ENCODE measurements at regions not wholly inside any gene's neighbourhood (a gene's known extent, or its start where the extent isn't known, plus 50 kb on each side); places are given as distances from the start of the nearest gene placed in this dataset.

GRCh38 chr2:499726-500125 lies 177.5 kb downstream of the TMEM18 start:
- Mint-ChIP-seq H3K27ac (no peak overlapping the region), H3K27me3 (peaks cover 60% of the 10 kb centered on the region), H3K4me3 (no peak overlapping the region), H3K36me3 (ENCODE audit: low read depth) (no peaks in the 10 kb centered on the region), H3K4me1 (peaks cover 3% of the 10 kb centered on the region)
- ATAC-seq = no peak
- no peaks in the 10 kb centered on the region for H3K9me3 ChIP-seq (ENCODE audit: control insufficient read depth, low read length, poor library complexity, severe bottlenecking)
- no peak for DNase-seq

- H3K4me1 Mint-ChIP-seq = peaks cover 3% of the 10 kb centered on the region
- no peaks in the 10 kb centered on the region for H3K36me3 Mint-ChIP-seq (ENCODE audit: low read depth)
- no peak for ATAC-seq
- peaks cover 58% of the 10 kb centered on the region for H3K27me3 Mint-ChIP-seq
- DNase-seq = no peak
- H3K4me3 Mint-ChIP-seq = no peak overlapping the region
- H3K27ac Mint-ChIP-seq = no peak overlapping the region
- H3K9me3 ChIP-seq (ENCODE audit: control insufficient read depth, low read length, poor library complexity, severe bottlenecking) = no peaks in the 10 kb centered on the region
Observed at GRCh38 chr2:498493-499178, 178.6 kb downstream of the TMEM18 start.

GRCh38 chr2:497770-498492 lies 179.3 kb downstream of the TMEM18 start:
- Mint-ChIP-seq H3K36me3 (ENCODE audit: low read depth) (no peaks in the 10 kb centered on the region), H3K27me3 (peaks cover 54% of the 10 kb centered on the region), H3K4me3 (no peak overlapping the region), H3K27ac (no peak overlapping the region), H3K4me1 (peaks cover 3% of the 10 kb centered on the region)
- H3K9me3 ChIP-seq (ENCODE audit: control insufficient read depth, low read length, poor library complexity, severe bottlenecking) = no peaks in the 10 kb centered on the region
- no peak for ATAC-seq
- DNase-seq = no peak

GRCh38 chr2:496729-497128 lies 180.5 kb downstream of the TMEM18 start:
- Mint-ChIP-seq H3K36me3 (ENCODE audit: low read depth) (peaks cover 2% of the 10 kb centered on the region), H3K4me3 (no peak overlapping the region), H3K27ac (no peak overlapping the region), H3K27me3 (peaks cover 54% of the 10 kb centered on the region), H3K4me1 (peaks cover 3% of the 10 kb centered on the region)
- DNase-seq (no peak), ATAC-seq (no peak)
- H3K9me3 ChIP-seq (ENCODE audit: control insufficient read depth, low read length, poor library complexity, severe bottlenecking) = no peaks in the 10 kb centered on the region

- no peaks in the 10 kb centered on the region for H3K9me3 ChIP-seq (ENCODE audit: control insufficient read depth, low read length, poor library complexity, severe bottlenecking)
- Mint-ChIP-seq H3K27me3 (peaks cover 48% of the 10 kb centered on the region), H3K4me1 (peaks cover 5% of the 10 kb centered on the region), H3K36me3 (ENCODE audit: low read depth) (peaks cover 2% of the 10 kb centered on the region), H3K27ac (no peak overlapping the region), H3K4me3 (no peak overlapping the region)
- DNase-seq = no peak
- no peak for ATAC-seq
Observed at GRCh38 chr2:495745-496275, 181.4 kb downstream of the TMEM18 start.

- H3K36me3 Mint-ChIP-seq (ENCODE audit: low read depth) = peaks cover 2% of the 10 kb centered on the region
- H3K4me3 Mint-ChIP-seq = no peak overlapping the region
- no peak overlapping the region for H3K27ac Mint-ChIP-seq
- DNase-seq (no peak), ATAC-seq (no peak)
- H3K27me3 Mint-ChIP-seq = peaks cover 53% of the 10 kb centered on the region
- peaks cover 5% of the 10 kb centered on the region for H3K4me1 Mint-ChIP-seq
- no peaks in the 10 kb centered on the region for H3K9me3 ChIP-seq (ENCODE audit: control insufficient read depth, low read length, poor library complexity, severe bottlenecking)
Observed at GRCh38 chr2:494853-495252, 182.4 kb downstream of the TMEM18 start.

GRCh38 chr2:493228-493627 lies 184.0 kb downstream of the TMEM18 start:
- ATAC-seq = no peak
- Mint-ChIP-seq H3K4me3 (no peak overlapping the region), H3K27ac (no peak overlapping the region), H3K4me1 (peaks cover 7% of the 10 kb centered on the region), H3K36me3 (ENCODE audit: low read depth) (peaks cover 2% of the 10 kb centered on the region), H3K27me3 (peaks cover 48% of the 10 kb centered on the region)
- H3K9me3 ChIP-seq (ENCODE audit: control insufficient read depth, low read length, poor library complexity, severe bottlenecking) = no peaks in the 10 kb centered on the region
- DNase-seq = no peak

- Mint-ChIP-seq H3K4me3 (no peak overlapping the region), H3K27ac (no peak overlapping the region), H3K36me3 (ENCODE audit: low read depth) (peaks cover 2% of the 10 kb centered on the region), H3K4me1 (peaks cover 4% of the 10 kb centered on the region), H3K27me3 (peaks cover 41% of the 10 kb centered on the region)
- DNase-seq = no peak
- ATAC-seq = no peak
- H3K9me3 ChIP-seq (ENCODE audit: control insufficient read depth, low read length, poor library complexity, severe bottlenecking) = no peaks in the 10 kb centered on the region
Observed at GRCh38 chr2:492178-492577, 185.0 kb downstream of the TMEM18 start.

- H3K27me3 Mint-ChIP-seq = peaks cover 36% of the 10 kb centered on the region
- no peaks in the 10 kb centered on the region for H3K9me3 ChIP-seq (ENCODE audit: control insufficient read depth, low read length, poor library complexity, severe bottlenecking)
- no peak overlapping the region for H3K4me3 Mint-ChIP-seq
- H3K4me1 Mint-ChIP-seq = peaks cover 4% of the 10 kb centered on the region
- peaks cover 2% of the 10 kb centered on the region for H3K36me3 Mint-ChIP-seq (ENCODE audit: low read depth)
- no peak overlapping the region for H3K27ac Mint-ChIP-seq
- ATAC-seq (no peak), DNase-seq (no peak)
Observed at GRCh38 chr2:489838-490237, 187.4 kb downstream of the TMEM18 start.

GRCh38 chr2:489084-489483 lies 188.1 kb downstream of the TMEM18 start:
- no peak for DNase-seq
- Mint-ChIP-seq H3K4me1 (peaks cover 4% of the 10 kb centered on the region), H3K36me3 (ENCODE audit: low read depth) (peaks cover 2% of the 10 kb centered on the region), H3K27ac (no peak overlapping the region), H3K27me3 (peaks cover 44% of the 10 kb centered on the region), H3K4me3 (no peak overlapping the region)
- no peak for ATAC-seq
- H3K9me3 ChIP-seq (ENCODE audit: control insufficient read depth, low read length, poor library complexity, severe bottlenecking) = no peaks in the 10 kb centered on the region

- Mint-ChIP-seq H3K27ac (no peak overlapping the region), H3K4me3 (no peak overlapping the region), H3K27me3 (peaks cover 50% of the 10 kb centered on the region), H3K36me3 (ENCODE audit: low read depth) (peaks cover 2% of the 10 kb centered on the region), H3K4me1 (peaks cover 4% of the 10 kb centered on the region)
- DNase-seq (no peak), ATAC-seq (no peak)
- no peaks in the 10 kb centered on the region for H3K9me3 ChIP-seq (ENCODE audit: control insufficient read depth, low read length, poor library complexity, severe bottlenecking)
Observed at GRCh38 chr2:487186-488079, 189.8 kb downstream of the TMEM18 start.

GRCh38 chr2:486371-486770 lies 190.8 kb downstream of the TMEM18 start:
- no peak overlapping the region for H3K4me3 Mint-ChIP-seq
- no peak overlapping the region for H3K27ac Mint-ChIP-seq
- DNase-seq (no peak), ATAC-seq (no peak)
- peaks cover 2% of the 10 kb centered on the region for H3K4me1 Mint-ChIP-seq
- H3K9me3 ChIP-seq (ENCODE audit: control insufficient read depth, low read length, poor library complexity, severe bottlenecking) = no peaks in the 10 kb centered on the region
- peaks cover 44% of the 10 kb centered on the region for H3K27me3 Mint-ChIP-seq
- H3K36me3 Mint-ChIP-seq (ENCODE audit: low read depth) = no peaks in the 10 kb centered on the region

GRCh38 chr2:481388-481787 lies 193.5 kb upstream of the ALKAL2 start:
- peaks cover 43% of the 10 kb centered on the region for H3K27me3 Mint-ChIP-seq
- no peaks in the 10 kb centered on the region for H3K36me3 Mint-ChIP-seq (ENCODE audit: low read depth)
- H3K27ac Mint-ChIP-seq = no peak overlapping the region
- no peak for ATAC-seq
- no peak for DNase-seq
- H3K4me3 Mint-ChIP-seq = no peak overlapping the region
- H3K4me1 Mint-ChIP-seq = no peaks in the 10 kb centered on the region
- no peaks in the 10 kb centered on the region for H3K9me3 ChIP-seq (ENCODE audit: control insufficient read depth, low read length, poor library complexity, severe bottlenecking)

Data from T-helper 17 cell (primary cell).